DND-41 (cell line): ENCODE measurements at regions not wholly inside any gene's neighbourhood (a gene's known extent, or its start where the extent isn't known, plus 50 kb on each side); places are given as distances from the start of the nearest gene placed in this dataset.

ENCODE experiments used
- ATAC-seq: fragments of 200-7000 bp; cut with Tn5 transposase; 3 replicates; pipeline ENCODE4 v1.9.1; 2021; ENCODE audit warnings: low read depth; ENCODE audit not compliant: insufficient read depth
- DNase-seq: peaks from one replicate; pipeline ENCODE4 v3.0.0-alpha.2; 2020
- H2AFZ ChIP-seq: 2 replicates; pipeline ENCODE4 v1.6.0; 2012; ENCODE audit warnings: low read depth, low read length
- H3K27ac ChIP-seq: 2 replicates; pipeline ENCODE4 v1.5.1; 2012; ENCODE audit warnings: low read length, inconsistent platforms
- H3K27me3 ChIP-seq: fragments of 200-600 bp; sonication (generic); 2 replicates; pipeline ENCODE4 v1.6.0; 2012; ENCODE audit warnings: low read length, mild to moderate bottlenecking, inconsistent platforms; ENCODE audit not compliant: insufficient read depth, poor library complexity
- H3K36me3 ChIP-seq: 2 replicates; pipeline ENCODE4 v1.5.1; 2012; ENCODE audit warnings: low read length, inconsistent platforms; ENCODE audit not compliant: insufficient read depth
- H3K4me1 ChIP-seq: 2 replicates; pipeline ENCODE4 v1.5.1; 2012; ENCODE audit warnings: mild to moderate bottlenecking, low read length; ENCODE audit not compliant: insufficient read depth
- H3K4me2 ChIP-seq: 2 replicates; pipeline ENCODE4 v1.6.0; 2012; ENCODE audit warnings: mild to moderate bottlenecking, moderate library complexity, low read length, inconsistent platforms; ENCODE audit not compliant: insufficient read depth
- H3K4me3 ChIP-seq, 2 experiments: fragments of 200-600 bp in 1 of 2; shearing (Covaris generic) in 1 of 2; 2 replicates each; pipeline ENCODE4 v1.5.1; 2012 to 2016; ENCODE audit warnings: inconsistent platforms in 2 of 2, low read length in 2 of 2, mild to moderate bottlenecking in 2 of 2, low read depth in 1 of 2, moderate library complexity in 1 of 2
- H3K79me2 ChIP-seq: 2 replicates; pipeline ENCODE4 v1.6.0; 2012; ENCODE audit warnings: low read length, inconsistent platforms; ENCODE audit not compliant: insufficient read depth
- H3K9ac ChIP-seq: 2 replicates; pipeline ENCODE4 v1.6.0; 2012; ENCODE audit warnings: low read depth, mild to moderate bottlenecking, inconsistent platforms, low read length, moderate library complexity
- H3K9me3 ChIP-seq: 2 replicates; pipeline ENCODE4 v1.5.1; 2012; ENCODE audit warnings: low read length, moderate library complexity, mild to moderate bottlenecking, inconsistent platforms; ENCODE audit not compliant: insufficient read depth, severe bottlenecking
- H4K20me1 ChIP-seq: 2 replicates; pipeline ENCODE4 v1.6.0; 2012; ENCODE audit warnings: low read length; ENCODE audit not compliant: insufficient read depth
- EZH2 ChIP-seq: IDR thresholded peaks from 3 replicates; pipeline ENCODE4 v1.6.1; 2012; ENCODE audit warnings: borderline replicate concordance, low read depth, mild to moderate bottlenecking, moderate library complexity, low read length, inconsistent platforms; ENCODE audit not compliant: severe bottlenecking
- TF ChIP-seq, protein P1 (sequence below): IDR thresholded peaks from 2 replicates; pipeline ENCODE4 v1.5.1; 2012; ENCODE audit warnings: borderline replicate concordance, low read length, moderate library complexity, mild to moderate bottlenecking; ENCODE audit not compliant: poor library complexity, severe bottlenecking; ENCODE audit errors: extremely low read depth

DNA sequence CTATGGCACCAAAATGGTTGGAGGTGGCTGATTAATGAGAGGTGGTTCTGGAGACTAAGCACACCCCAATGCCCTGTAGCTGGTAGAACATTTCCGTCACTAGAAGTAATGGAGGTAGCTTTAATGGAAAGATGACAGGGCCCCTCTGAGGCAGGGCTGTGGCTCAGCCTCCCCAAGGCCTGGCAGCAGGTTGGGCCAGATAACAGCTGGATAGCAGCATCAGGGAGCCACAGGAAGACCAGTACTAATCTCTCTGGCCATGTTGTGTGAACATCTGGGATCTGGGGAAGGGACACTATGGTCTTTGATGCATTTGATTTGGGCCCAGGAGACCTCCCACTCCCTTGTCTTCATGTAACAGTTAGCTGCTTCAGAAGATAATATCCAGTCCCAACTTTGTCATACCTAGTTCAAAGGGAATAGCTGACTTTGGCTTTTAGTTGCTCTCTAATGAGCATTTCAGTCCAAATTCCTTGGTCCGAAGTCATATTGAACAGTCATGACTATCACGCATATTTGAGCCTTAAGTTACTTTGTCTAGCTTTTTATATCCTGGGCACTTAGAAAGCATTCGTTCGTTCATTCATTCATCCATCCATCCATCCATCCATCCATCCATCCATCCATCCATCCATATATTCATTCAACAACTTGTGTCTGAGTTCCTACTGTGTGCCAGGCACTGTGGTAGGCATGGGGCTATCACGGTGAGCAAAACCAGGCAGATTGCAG, 53.0 kb upstream of the LMO2 start:
- Histone ChIP-seq H3K27ac (no peak overlapping the region), H4K20me1 (no peaks in the 10 kb centered on the region), H3K27me3 (no peaks in the 10 kb centered on the region), H3K36me3 (no peaks in the 10 kb centered on the region), H3K9me3 (no peaks in the 10 kb centered on the region), H2AFZ (no peak overlapping the region), H3K4me1 (no peaks in the 10 kb centered on the region), H3K79me2 (no peaks in the 10 kb centered on the region), H3K4me3 (no peak overlapping the region), H3K4me2 (no peak overlapping the region), H3K9ac (no peak overlapping the region)
- TF ChIP-seq EZH2, result no peak
- TF ChIP-seq, protein P1, sequence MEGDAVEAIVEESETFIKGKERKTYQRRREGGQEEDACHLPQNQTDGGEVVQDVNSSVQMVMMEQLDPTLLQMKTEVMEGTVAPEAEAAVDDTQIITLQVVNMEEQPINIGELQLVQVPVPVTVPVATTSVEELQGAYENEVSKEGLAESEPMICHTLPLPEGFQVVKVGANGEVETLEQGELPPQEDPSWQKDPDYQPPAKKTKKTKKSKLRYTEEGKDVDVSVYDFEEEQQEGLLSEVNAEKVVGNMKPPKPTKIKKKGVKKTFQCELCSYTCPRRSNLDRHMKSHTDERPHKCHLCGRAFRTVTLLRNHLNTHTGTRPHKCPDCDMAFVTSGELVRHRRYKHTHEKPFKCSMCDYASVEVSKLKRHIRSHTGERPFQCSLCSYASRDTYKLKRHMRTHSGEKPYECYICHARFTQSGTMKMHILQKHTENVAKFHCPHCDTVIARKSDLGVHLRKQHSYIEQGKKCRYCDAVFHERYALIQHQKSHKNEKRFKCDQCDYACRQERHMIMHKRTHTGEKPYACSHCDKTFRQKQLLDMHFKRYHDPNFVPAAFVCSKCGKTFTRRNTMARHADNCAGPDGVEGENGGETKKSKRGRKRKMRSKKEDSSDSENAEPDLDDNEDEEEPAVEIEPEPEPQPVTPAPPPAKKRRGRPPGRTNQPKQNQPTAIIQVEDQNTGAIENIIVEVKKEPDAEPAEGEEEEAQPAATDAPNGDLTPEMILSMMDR, result no peak
- ATAC-seq, result no peak
- no peak for DNase-seq

DNA sequence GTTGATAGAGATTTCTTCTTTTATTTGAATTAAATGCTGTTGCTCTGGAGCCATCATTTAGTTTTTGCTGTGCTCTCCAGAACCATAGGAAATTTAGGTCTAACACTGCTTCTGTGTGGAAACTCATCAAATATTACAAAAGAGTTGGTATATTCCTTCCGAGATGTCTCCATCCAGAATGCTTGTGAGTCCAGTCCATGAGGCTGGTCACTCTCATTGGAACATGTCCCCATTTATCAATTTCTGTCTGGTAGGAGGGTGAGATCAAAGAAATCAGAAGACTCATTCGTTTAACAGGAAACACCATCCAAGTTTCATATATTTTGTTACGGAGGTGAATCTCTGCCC, 52.4 kb upstream of the LMO2 start:
- Histone ChIP-seq H2AFZ (no peak overlapping the region), H3K79me2 (no peaks in the 10 kb centered on the region), H3K27me3 (no peaks in the 10 kb centered on the region), H3K27ac (no peak overlapping the region), H4K20me1 (no peaks in the 10 kb centered on the region), H3K36me3 (no peaks in the 10 kb centered on the region), H3K4me2 (no peak overlapping the region), H3K9me3 (no peaks in the 10 kb centered on the region), H3K9ac (no peak overlapping the region), H3K4me1 (no peaks in the 10 kb centered on the region), H3K4me3 (no peak overlapping the region)
- ATAC-seq (no peak), DNase-seq (no peak)
- TF ChIP-seq EZH2, result no peak
- TF ChIP-seq, protein P1, result no peak

GRCh38 chr11:33942954-33943353, 51.1 kb upstream of the LMO2 start:
- Histone ChIP-seq H4K20me1 (no peaks in the 10 kb centered on the region), H3K36me3 (no peaks in the 10 kb centered on the region), H3K27me3 (no peaks in the 10 kb centered on the region), H3K9me3 (no peaks in the 10 kb centered on the region), H3K4me1 (no peaks in the 10 kb centered on the region), H3K27ac (no peak overlapping the region), H3K4me2 (no peak overlapping the region), H3K79me2 (no peaks in the 10 kb centered on the region), H3K4me3 (no peak overlapping the region), H2AFZ (no peak overlapping the region), H3K9ac (no peak overlapping the region)
- no peak for DNase-seq
- no peak for ATAC-seq
- TF ChIP-seq, protein P1, result no peak
- no peak for TF ChIP-seq EZH2

- Histone ChIP-seq H3K4me3 (no peak overlapping the region), H3K4me2 (no peak overlapping the region), H3K79me2 (no peaks in the 10 kb centered on the region), H3K9me3 (no peaks in the 10 kb centered on the region), H3K4me1 (no peaks in the 10 kb centered on the region), H3K36me3 (no peaks in the 10 kb centered on the region), H2AFZ (no peak overlapping the region), H3K9ac (no peak overlapping the region), H4K20me1 (no peaks in the 10 kb centered on the region), H3K27ac (no peak overlapping the region), H3K27me3 (no peaks in the 10 kb centered on the region)
- no peak for DNase-seq
- TF ChIP-seq, protein P1, result no peak
- no peak for TF ChIP-seq EZH2
- no peak for ATAC-seq
These were observed 49.8 kb upstream of the LMO2 start for GRCh38 chr11:33941637-33942160.
